ENCODE measurements at regions not wholly inside any gene's neighbourhood (a gene's known extent, or its start where the extent isn't known, plus 50 kb on each side); places are given as distances from the start of the nearest gene placed in this dataset.
"Not testable (repeated sequence)": the region's sequence is repeated elsewhere in the genome, so short reads cannot be mapped to it uniquely, and the experiment has no call there.

DNA sequence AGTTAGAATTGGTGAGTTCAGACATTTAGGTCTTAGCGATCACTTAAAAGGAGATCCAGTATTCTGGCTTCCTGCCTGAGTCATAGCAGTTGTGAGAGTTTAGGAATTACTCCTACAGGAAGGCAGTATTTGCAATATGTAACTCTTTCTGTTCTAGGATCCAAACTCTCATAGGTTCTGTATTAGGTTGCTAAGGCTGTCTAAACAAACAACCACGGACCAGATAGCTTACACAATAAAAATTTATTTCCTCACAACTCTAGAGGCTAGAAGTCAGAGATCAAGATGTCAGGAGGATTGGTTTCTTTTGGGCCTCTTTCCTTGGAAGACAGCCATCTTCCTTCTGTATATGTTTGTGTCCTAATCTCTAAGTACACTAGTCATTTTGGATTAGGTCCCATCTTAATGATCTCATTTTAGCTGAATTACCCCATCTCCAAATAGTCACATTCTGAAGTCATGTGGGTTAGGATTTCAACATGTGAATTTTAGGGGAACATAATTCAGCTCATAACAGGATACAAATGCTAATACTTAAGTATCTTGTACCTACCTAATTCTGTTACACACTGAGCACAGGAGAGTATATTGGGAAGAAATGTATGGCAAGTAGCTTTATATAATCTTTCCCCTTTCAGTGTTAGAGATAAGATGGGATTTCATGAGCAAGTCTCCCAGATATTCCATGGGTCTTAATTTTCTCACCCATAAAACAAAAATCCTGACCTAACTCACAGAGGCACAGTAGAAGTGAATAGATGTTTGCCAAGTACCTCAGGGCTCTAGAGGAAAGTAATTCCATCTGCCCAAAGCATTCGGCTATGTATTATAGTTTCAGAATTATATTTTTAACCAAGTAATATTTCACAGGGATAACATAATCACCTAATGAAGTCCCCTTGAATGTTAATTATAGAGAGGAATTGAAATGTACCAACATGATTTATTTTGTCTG is 144.4 kb downstream of the PTBP2 start:
- peak; percentile 70 for DNase-seq (ENCODE audit: low spot score)

- no peak for DNase-seq (ENCODE audit: low spot score)
Observed at GRCh38 chr1:96872757-96873156, 151.2 kb downstream of the PTBP2 start.

DNA sequence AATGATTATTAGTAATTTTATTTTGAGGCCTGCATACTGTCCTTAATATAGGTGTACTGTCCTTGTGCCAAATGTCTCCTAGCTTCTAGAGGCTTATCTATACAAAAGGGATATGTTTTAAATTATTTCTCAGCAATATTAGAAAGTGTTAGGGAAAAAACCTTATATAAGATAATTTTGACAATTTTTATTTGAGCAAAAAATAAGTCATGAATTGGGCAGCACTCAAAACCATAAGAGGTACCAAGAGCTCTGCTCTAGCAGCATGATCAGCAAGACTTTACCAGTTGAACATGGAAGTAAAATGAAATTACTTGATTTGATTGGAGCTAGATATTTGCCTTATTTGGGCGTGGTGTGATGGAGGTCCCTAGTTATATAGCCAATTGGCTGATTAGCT is 157.1 kb downstream of the PTBP2 start:
- DNase-seq (ENCODE audit: low spot score): no peak

DNA sequence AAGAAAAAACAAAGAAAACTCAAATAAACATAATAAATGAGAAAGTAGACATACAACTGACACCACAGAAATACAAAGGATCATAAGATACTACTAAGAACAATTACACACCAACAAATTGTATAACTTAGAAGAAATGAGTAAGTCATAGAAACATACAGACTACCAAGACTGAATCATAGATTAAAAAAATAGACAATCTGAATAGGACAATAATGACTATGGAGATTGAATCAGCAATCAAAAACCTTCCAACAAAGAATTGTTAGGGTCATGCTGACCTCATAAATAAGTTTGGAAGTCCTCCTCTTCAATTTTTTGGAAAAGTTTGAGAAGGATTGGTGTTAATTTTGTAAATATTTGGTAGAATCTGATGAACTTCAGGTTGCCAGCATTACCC is 159.0 kb downstream of the PTBP2 start:
- no peak for DNase-seq (ENCODE audit: low spot score)

DNA sequence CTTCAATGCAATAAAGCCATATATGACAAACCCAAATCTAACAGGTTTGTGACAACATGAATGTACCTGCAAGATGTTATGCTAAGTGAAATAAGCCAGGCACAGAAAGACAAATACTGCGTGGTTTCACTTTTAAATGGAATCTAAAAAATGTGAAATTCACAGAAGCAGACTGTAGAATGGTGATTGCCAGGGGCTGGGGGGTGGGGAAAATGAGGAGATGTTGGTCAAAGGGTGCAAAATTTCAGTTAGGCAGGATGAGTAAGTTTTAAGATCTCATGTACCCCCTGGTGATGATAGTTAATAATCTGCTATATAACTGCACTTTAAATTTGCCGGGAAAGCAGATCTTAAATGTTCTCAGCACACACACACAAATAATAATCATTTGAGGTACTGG is 160.5 kb downstream of the PTBP2 start:
- DNase-seq (ENCODE audit: low spot score): no peak

DNA sequence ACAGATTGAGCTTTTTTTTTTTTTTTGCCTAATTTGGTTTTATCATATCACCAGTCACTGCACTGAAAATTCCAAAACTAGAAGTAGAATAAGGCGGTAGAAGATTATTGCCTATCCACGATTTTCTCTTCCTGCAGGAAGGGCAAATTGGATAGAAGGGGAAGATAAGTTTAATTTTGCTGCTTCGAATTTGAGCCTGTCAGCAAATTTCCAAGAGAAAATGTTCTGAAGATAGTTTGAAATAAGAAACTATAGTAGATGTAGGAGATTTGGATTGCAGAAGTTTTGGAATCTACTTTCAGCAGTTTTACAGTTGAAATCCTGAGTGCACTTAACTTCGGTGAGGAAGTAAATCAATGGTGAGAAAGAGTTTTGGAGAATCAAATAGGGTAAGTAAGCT is 164.9 kb downstream of the PTBP2 start:
- no peak for DNase-seq (ENCODE audit: low spot score)

DNA sequence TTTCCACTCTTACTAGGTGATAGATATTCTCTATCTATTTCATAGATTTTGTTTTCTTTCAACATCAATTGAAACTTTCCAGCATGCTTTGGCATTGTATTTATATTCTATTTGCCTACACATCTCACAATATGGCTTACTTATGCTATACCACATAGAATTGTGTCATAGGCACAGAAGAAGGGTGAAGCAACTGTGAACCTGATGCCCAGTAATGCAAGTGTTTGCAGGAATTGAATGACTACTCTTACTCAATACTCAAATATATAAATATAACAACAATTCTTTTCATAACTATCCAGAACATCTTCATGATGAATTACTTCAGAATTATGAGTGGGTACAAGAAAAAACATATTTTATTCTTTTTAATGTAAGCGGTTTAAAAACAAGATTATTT is 165.9 kb downstream of the PTBP2 start:
- DNase-seq (ENCODE audit: low spot score): no peak

DNA sequence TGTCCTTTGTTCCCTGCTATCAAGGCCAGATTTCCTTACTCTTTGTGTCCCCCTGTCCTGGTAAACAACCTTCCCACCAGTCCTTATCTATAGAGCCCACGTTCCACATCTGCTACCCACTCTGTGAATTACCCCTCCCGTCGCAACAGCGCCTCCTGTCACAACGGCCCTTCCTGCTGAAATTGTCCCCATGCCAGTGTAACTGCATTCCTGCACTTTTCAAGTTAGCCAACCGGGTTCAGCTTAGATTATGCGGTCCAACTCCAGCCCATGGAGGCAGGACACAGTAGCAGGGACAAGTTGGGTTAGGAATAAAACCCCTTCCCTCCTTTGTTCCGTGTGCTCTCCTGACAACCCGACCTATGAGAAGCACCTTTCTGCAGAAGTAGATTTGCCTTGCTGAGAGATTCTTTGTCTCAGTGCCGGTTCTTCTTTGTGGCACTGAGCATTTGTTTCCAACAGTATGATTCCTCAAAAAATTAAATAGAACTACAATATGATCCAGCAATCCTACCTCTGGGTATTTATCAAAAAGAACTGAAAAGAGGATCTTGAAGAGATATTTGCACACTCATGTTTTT is 180.3 kb downstream of the PTBP2 start:
- DNase-seq (ENCODE audit: low spot score): no peak

GRCh38 chr1:96912248-96912647 is 190.7 kb downstream of the PTBP2 start:
- no peak for DNase-seq (ENCODE audit: low spot score)

GRCh38 chr1:96915701-96916100 is 194.1 kb downstream of the PTBP2 start:
- DNase-seq (ENCODE audit: low spot score): not testable (repeated sequence)

DNA sequence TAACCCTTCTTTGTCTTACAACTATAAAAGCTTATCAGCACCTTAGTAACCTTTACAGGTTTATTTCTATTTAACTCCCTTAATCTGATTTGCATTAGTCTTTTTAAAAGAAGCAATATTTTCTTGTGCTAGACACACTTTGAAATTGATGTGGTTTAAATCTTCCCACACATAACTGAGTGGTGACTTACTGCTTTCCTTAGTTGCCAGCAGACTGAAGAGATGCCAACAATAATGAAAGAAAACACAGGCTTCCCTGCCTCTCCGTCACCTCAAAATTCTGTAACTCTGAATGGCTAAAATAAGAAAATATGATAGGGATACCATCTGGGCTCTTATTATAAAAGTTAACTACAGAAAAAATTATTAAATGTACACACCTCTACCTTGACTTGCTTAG is 196.8 kb downstream of the PTBP2 start:
- peak; percentile 40 for DNase-seq (ENCODE audit: low spot score)

DNA sequence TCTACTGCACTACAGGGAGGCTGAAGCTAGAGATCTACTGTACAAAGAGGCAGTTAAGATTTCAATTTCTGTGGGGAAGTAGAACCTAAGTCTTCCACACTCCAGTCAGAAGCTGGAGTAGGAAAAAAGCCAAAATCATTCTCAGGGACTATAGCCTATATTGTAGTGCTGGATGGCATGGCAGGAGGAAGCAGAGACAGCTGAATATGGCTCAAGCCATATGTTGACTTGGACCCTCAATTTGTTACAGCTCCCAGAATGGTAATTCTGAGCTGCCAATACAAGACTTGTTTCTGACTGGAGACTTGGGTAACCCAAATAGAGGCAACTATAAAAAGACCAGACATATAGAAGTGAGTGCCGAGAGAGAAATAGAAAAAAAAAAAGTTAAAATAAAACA is 200.6 kb downstream of the PTBP2 start:
- no peak for DNase-seq (ENCODE audit: low spot score)

- no peak for DNase-seq (ENCODE audit: low spot score)
Observed at GRCh38 chr1:96923753-96924152, 202.2 kb downstream of the PTBP2 start.

GRCh38 chr1:96926176-96926575 is 204.6 kb downstream of the PTBP2 start:
- no peak for DNase-seq (ENCODE audit: low spot score)

GRCh38 chr1:96927125-96927524 is 205.5 kb downstream of the PTBP2 start:
- no peak for DNase-seq (ENCODE audit: low spot score)

DNA sequence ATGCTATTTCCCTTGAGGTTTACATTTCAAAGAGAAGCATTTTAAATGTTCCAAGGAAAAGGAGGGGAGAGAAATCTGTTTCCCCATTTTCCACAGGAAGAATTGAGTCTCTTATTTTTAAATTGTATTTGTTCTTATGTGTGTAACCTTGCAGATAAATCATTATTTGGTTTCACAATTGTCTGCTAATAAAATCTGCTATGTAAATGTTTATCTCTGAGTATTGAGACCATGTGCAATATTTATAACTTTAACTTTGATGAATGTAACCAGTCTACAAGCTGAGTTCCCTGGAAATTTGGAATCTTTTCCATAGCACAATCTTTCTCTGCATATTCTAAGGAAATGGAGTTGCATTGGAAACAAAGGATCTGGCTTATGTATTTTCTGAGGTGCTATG is 209.6 kb downstream of the PTBP2 start:
- DNase-seq (ENCODE audit: low spot score): no peak

DNA sequence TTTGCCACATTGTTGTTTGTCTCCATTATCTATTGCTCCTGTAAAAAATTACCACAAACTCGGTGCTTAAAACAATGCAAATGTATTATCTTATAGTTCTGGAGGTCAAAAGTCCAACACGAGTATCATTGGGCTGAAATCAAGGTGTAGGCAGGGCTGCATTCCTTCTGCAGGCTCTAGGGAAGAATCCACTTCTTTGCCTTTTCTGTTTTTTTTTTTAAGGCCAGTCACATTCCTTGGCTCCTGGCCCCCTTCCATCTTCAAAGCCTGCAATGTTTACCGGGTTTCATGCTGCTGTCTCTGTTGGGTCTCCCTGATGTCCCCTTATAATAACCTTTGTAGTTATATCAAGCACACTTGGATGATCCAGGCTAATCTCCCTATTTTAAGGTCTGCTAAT is 212.7 kb downstream of the PTBP2 start:
- no peak for DNase-seq (ENCODE audit: low spot score)

GRCh38 chr1:96944432-96945092 is 223.0 kb downstream of the PTBP2 start:
- no peak for DNase-seq (ENCODE audit: low spot score)

- DNase-seq (ENCODE audit: low spot score): no peak
Observed at GRCh38 chr1:96945509-96946084, 224.0 kb downstream of the PTBP2 start.

- no peak for DNase-seq (ENCODE audit: low spot score)
Observed at GRCh38 chr1:96955307-96956012, 233.9 kb downstream of the PTBP2 start.

GRCh38 chr1:96962216-96962615 is 240.6 kb downstream of the PTBP2 start:
- no peak for DNase-seq (ENCODE audit: low spot score)

- peak; percentile 10 for DNase-seq (ENCODE audit: low spot score)
Observed at GRCh38 chr1:96962751-96963211, 241.2 kb downstream of the PTBP2 start.

Data from GM03348 (cell line).